ENCODE measurements at regions not wholly inside any gene's neighbourhood (a gene's known extent, or its start where the extent isn't known, plus 50 kb on each side); places are given as distances from the start of the nearest gene placed in this dataset.

DNA sequence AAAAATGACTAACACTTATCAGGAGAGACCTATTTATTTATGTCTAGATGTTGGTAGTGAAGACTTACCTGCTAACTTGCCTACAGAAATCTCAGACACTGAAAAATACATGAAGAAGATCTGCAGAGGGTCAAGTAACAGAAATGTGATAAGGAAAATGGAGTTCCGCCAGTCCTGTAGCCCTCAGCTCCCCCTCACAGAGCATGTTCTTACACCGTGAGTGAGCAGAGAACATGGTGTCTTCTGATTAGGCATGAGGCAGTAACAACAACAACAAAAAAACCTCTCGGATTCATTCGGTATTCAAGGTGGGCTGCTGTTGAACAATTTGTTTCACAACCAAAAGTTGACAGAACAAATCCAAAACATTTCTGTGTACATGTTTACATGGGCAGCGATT is 162.0 kb upstream of the SNX2 start:
- BruUV-seq (replicated peaks) = no TSS peak
- no peaks in the 10 kb centered on the region for H3K4me1 ChIP-seq (ENCODE audit: control insufficient read depth, insufficient read depth, low read length)
- no peak overlapping the region for H3K4me3 ChIP-seq (ENCODE audit: insufficient read depth, low read depth, low read length)
- H3K14ac ChIP-seq (replicated peaks; ENCODE audit: low read depth, low read length) = no peak overlapping the region
- H3K23ac ChIP-seq (ENCODE audit: low read depth, low read length) = no peak overlapping the region
- TF ChIP-seq MAFK (IDR thresholded peaks at IDR 0.05; ENCODE audit: low read depth, low read length) (no peak), SMC3 (IDR thresholded peaks at IDR 0.05; ENCODE audit: low read depth, low read length) (no peak), NFE2L2 (IDR thresholded peaks at IDR 0.05; ENCODE audit: low read depth, low read length) (no peak), RAD21 (IDR thresholded peaks at IDR 0.05; ENCODE audit: low read length) (no peak), RFX5 (IDR thresholded peaks at IDR 0.05; ENCODE audit: low read depth, low read length) (no peak), POLR2A (IDR thresholded peaks at IDR 0.05; ENCODE audit: low read depth, low read length) (no peak), CTCF (conservative IDR thresholded peaks at IDR 0.05; ENCODE audit: low read depth, low read length) (no peak), CEBPB (IDR thresholded peaks at IDR 0.05; ENCODE audit: low read depth, low read length) (no peak), BHLHE40 (IDR thresholded peaks at IDR 0.05; ENCODE audit: low read depth, low read length) (no peak), CHD1 (IDR thresholded peaks at IDR 0.05; ENCODE audit: low read depth, low read length) (no peak)
- TF ChIP-seq, protein P1, sequence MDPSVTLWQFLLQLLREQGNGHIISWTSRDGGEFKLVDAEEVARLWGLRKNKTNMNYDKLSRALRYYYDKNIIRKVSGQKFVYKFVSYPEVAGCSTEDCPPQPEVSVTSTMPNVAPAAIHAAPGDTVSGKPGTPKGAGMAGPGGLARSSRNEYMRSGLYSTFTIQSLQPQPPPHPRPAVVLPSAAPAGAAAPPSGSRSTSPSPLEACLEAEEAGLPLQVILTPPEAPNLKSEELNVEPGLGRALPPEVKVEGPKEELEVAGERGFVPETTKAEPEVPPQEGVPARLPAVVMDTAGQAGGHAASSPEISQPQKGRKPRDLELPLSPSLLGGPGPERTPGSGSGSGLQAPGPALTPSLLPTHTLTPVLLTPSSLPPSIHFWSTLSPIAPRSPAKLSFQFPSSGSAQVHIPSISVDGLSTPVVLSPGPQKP (IDR thresholded peaks at IDR 0.05; ENCODE audit: borderline replicate concordance, low read depth, low read length) = no peak
- TF ChIP-seq, protein P2, sequence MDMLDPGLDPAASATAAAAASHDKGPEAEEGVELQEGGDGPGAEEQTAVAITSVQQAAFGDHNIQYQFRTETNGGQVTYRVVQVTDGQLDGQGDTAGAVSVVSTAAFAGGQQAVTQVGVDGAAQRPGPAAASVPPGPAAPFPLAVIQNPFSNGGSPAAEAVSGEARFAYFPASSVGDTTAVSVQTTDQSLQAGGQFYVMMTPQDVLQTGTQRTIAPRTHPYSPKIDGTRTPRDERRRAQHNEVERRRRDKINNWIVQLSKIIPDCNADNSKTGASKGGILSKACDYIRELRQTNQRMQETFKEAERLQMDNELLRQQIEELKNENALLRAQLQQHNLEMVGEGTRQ (IDR thresholded peaks at IDR 0.05; ENCODE audit: low read depth, low read length) = no peak
- ChIA-PET CTCF (no interaction called here), POLR2A (ENCODE audit: unreplicated experiment) (no interaction called here)
- no peak overlapping the region for H4K5ac ChIP-seq (ENCODE audit: low read depth, low read length)
- H3K27ac ChIP-seq (ENCODE audit: insufficient read depth, low read length) = no peak overlapping the region
- H3K9ac ChIP-seq (ENCODE audit: low read depth, low read length) = no peak overlapping the region
- no peaks in the 10 kb centered on the region for H3K36me3 ChIP-seq (ENCODE audit: control insufficient read depth, insufficient read depth, low read length)
- H2AK5ac ChIP-seq (ENCODE audit: low read depth, low read length) = no peak overlapping the region
- H2BK120ac ChIP-seq (ENCODE audit: low read depth, low read length) = no peak overlapping the region
- no peak overlapping the region for H2BK5ac ChIP-seq (ENCODE audit: low read depth, low read length, poor library complexity, severe bottlenecking)
- dilution Hi-C loops (cut with HindIII; ENCODE audit: low sequenced_read_pairs, unreplicated experiment) = no loop called here
- DNase-seq (no peak), ATAC-seq (ENCODE audit: low read depth) (no peak)
- H2AFZ ChIP-seq (replicated peaks; ENCODE audit: low read length, poor library complexity) = no peak overlapping the region
- H3K4ac ChIP-seq (ENCODE audit: low read depth, low read length) = no peak overlapping the region
- H2AK9ac ChIP-seq (replicated peaks; ENCODE audit: low read depth, low read length, poor library complexity) = no peak overlapping the region
- H3K27me3 ChIP-seq (ENCODE audit: control insufficient read depth, insufficient read depth, low read length) = no peaks in the 10 kb centered on the region
- no peaks in the 10 kb centered on the region for H3K79me1 ChIP-seq (ENCODE audit: low read depth in 1 of 2, low read length in 2 of 2)
- 60% methylated on average over 2 of the region's 5 CpGs; no CpG with 5 or more reads in 1 of the 2 experiments for WGBS, 2 experiments (ENCODE audit: extremely low coverage in 2 of 2, insufficient read length in 1 of 2)
- no peak overlapping the region for H2BK15ac ChIP-seq (ENCODE audit: low read depth, low read length)
- H3K4me2 ChIP-seq (ENCODE audit: low read depth, low read length) = no peak overlapping the region
- H3K56ac ChIP-seq (ENCODE audit: extremely low read depth, insufficient read depth, low read length) = no peak overlapping the region
- in situ Hi-C loops (cut with MboI; ENCODE audit: low sequenced_read_pairs) = no loop called here
- H3K9me1 ChIP-seq (ENCODE audit: insufficient read depth, low read length) = no peaks in the 10 kb centered on the region
- no peak overlapping the region for H3K18ac ChIP-seq (ENCODE audit: low read depth, low read length)
- H2BK20ac ChIP-seq (ENCODE audit: low read depth, low read length) = no peak overlapping the region
- intact Hi-C loops (cut with micrococcal nuclease) = no loop called here
- no peaks in the 10 kb centered on the region for H4K20me1 ChIP-seq (ENCODE audit: insufficient read depth, low read length)
- H4K91ac ChIP-seq (ENCODE audit: insufficient read depth, low read depth, low read length) = no peak overlapping the region
- no peak overlapping the region for H4K8ac ChIP-seq (ENCODE audit: low read depth in 2 of 2, low read length in 2 of 2)
- H3K9me3 ChIP-seq (ENCODE audit: control insufficient read depth, insufficient read depth, low read length) = no peaks in the 10 kb centered on the region

All from IMR-90 (cell line).